HUDEP-2 (cell line): ENCODE measurements at regions not wholly inside any gene's neighbourhood (a gene's known extent, or its start where the extent isn't known, plus 50 kb on each side); places are given as distances from the start of the nearest gene placed in this dataset.
"Not testable (repeated sequence)": the region's sequence is repeated elsewhere in the genome, so short reads cannot be mapped to it uniquely, and the experiment has no call there.

Experiments used
- DNase-seq, 76 experiments: peaks; one replicate each; lab custom pipeline; 2025; ENCODE audit not compliant: unreplicated experiment in 76 of 76; lab: John Stamatoyannopoulos, UW

- peak in 67 of 76 experiments; percentile 2 to 80 (median 30) for DNase-seq
Observed at GRCh38 chrX:155819966-155820491, 61.1 kb upstream of the VAMP7 start.

- DNase-seq = no peak
Observed at GRCh38 chrX:155819525-155819924, 61.6 kb upstream of the VAMP7 start.

GRCh38 chrX:155814391-155814790 lies 66.8 kb upstream of the VAMP7 start:
- DNase-seq = not testable (repeated sequence)

- no peak for DNase-seq
Observed at GRCh38 chrX:155779831-155780230, 101.3 kb upstream of the VAMP7 start.

- DNase-seq = no peak
Observed at GRCh38 chrX:155778844-155779553, 102.1 kb upstream of the VAMP7 start.

- no peak for DNase-seq
Observed at GRCh38 chrX:155774387-155774786, 106.8 kb upstream of the VAMP7 start.

DNA sequence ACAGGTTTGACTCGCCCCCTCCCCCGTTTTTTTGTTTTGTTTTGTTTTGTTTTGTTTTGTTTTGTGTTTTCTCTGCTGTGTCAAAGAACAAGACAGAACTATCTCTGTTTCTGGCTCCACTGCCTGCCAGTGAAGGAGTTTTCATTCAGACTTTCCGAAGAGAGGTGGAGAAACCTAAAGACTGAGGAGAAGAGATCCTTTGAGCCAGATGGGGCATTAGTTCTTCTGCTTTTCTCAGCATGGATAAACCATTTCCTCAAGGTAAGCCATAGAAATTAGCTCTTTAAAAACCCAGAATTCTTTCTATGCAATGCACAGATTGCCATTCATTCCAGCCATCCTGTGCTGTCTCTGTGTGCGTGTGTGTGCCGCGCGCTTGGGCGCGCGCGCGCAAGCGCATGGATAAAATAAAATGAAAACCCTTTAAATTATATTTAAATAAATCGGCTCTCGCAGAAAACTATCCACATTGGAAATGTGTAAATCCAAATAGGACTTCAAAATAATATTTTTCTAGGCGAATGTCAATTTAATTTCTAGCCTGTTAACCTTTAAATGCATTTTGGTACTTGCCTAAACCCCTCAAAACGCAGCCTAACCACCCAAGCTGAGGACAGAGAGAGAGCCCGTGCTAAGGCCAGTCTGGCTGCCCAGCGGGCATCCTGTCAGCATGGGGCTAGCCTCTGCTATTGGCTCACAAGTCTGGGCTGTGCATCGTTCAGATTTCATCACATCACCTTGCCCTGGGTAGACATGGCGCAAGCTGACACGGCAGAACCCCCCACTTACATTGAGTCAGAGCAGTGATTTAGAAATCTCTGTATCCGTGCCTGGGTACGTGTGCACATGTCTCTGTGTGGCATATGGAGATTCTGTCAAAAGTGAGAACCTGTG lies 113.0 kb upstream of the VAMP7 start:
- no peak for DNase-seq

GRCh38 chrX:155767051-155767875 lies 113.9 kb upstream of the VAMP7 start:
- peak in 21 of 76 experiments; percentile 1 to 55 (median 25) for DNase-seq

GRCh38 chrX:155766321-155766720 lies 114.8 kb upstream of the VAMP7 start:
- DNase-seq = no peak

DNA sequence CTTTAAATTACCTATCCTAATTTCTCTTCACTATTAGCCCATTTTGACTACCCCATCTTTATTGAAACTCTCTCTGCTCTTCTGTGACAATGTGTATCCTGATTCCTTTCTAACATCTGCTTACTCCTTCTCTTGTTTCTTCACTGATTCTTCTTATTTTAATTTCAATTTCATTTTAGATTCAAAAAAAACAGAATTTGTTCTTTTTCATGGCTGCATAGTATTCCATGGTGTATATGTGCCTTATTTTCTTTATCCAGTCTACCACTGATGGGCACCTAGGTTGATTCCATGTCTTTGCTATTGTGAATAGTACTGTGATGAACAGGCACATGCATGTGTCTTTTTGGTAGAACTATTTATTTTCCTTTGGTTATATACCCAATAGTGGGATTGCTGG lies 120.0 kb upstream of the VAMP7 start:
- DNase-seq = no peak

DNA sequence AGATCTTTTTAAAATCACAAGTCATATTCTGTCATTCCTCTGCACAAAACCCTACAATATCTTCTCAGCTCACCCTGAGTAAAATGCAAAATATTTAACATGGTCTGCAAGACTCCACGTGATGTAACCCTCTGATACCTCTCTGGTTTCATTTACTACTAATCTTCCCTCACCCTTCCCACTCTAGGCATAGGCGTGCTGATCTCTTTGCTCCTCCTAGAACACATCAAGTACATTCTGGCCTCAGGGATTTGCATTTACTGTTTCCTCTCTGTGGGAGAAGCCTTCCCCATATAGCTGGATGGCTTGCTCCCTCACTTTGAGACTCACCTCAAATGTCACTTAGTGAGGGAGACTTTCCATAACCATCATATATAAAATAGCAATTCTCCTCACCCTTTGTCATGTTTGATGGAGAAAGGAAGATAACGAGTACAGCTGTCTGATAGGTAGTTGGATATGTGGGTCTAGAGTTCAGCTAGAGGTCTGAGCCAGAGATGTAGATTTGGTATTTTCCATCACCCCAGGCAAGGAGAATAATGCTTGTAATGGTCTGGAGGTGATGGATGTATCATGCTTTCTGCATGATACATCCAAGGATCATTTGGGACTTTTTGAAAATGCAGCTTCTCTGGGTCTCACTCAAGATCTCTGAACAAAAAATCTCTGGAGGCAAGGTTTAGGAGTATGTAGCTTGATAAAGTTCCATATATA lies 123.9 kb upstream of the VAMP7 start:
- DNase-seq = no peak

DNA sequence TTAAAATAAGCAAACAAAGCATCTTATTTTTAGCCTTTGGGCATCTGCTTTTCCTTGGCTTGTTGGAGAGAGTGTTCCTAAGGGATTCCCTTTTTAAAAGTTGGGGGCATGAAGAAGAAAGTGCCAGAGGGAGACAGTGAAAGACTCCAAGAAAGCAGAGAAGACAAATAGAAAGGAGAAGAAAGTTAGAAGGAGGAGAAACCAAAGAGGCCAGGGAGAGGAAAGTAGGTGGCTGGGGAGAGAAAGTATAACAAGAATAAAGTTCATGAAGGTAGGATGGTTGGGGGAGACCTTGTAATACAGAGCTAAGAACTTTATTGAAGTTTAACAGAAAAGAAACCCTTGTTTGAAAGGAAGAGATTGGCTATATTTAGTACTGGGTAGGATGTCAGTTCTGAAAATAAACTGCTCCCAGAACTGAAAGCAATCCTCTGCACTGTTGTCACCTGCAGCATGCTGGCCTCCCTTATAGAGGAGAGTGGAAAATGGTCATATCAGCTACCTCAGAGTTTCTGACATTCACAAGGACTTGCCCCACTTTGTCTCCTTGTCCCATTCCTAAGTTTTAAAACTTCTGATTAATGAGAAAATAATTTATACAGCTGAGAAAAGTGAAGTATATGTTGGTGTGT lies 125.3 kb upstream of the VAMP7 start:
- DNase-seq = no peak

DNA sequence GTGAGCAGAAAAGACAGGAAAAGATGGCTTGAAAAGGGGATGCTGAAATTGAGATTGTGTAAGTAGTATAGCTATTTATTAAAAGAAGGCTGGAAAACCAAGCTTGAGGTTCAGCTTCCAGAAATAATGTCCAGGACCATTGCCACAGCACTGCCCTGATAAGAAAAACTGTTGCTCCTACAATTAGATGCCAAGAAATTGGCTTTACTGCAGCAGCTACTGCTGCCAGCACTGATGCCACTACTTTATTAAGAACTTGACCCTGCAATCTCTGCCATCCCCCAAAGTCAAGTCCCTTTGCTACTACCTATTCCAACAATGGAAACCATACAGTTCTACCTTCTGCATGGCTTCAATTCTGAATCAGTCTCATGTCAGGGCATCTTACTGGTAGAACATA lies 130.0 kb upstream of the VAMP7 start:
- no peak for DNase-seq

GRCh38 chrX:155747520-155747919 lies 133.6 kb upstream of the VAMP7 start:
- peak in 10 of 76 experiments; percentile 2 to 26 (median 8) for DNase-seq

DNA sequence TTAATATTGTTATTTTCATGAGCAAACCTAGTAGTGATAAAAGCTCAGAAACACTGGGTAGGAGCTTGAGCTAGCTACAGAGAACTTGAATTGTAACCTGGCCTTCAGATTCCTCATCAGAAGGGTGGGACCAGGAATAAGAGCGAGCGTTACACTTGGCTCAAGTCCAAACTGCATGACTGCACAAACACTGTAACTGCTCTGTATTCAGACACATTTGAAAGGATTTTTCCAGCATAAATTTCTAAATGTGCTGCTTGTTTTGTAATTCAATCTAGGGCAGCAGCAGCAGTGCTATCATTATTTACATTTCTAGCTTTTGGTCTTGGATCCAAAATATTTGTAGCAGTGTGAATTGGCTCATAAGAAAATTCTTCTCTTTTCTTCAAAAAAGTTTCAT lies 133.0 kb upstream of the TMLHE start:
- DNase-seq = peak in 67 of 76 experiments; percentile 3 to 82 (median 40)

GRCh38 chrX:155744534-155744933 lies 131.8 kb upstream of the TMLHE start:
- DNase-seq = no peak

GRCh38 chrX:155728335-155728734 lies 115.6 kb upstream of the TMLHE start:
- not testable (repeated sequence) for DNase-seq

DNA sequence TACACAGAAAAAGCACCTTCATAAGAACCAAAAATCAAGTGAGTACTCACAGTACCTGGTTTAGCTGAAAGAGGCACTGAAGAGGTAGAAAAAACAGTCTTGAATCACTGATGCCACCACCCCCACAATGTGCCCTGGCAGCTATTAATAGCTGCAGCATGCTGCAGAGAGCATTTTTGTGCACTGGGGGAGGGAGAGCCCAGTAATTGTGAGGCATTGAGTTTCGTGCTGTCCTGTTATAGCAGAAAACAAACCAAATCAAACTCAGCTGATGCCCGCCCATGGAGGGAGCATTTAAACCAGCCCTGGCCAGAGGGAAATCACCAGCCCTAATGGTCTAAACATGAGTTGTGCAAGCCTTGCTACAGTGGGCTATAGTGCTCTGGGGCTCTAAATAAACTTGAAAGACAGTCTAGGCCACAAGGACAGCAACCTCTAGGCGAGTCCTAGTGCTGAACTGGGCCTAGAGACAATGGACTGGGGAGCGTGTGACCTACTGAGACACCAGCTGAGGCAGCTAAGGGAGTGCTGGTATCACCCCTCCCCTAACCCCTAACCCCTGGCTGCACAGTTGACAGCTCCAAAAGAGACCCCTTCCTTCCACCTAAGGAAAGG lies 106.3 kb upstream of the TMLHE start:
- DNase-seq = no peak

GRCh38 chrX:155715141-155715540 lies 102.4 kb upstream of the TMLHE start:
- no peak for DNase-seq
